K562 (cell line): ENCODE measurements at regions not wholly inside any gene's neighbourhood (a gene's known extent, or its start where the extent isn't known, plus 50 kb on each side); places are given as distances from the start of the nearest gene placed in this dataset.

Experiments
- ATAC-seq: fragments of 200-7000 bp; cut with Tn5 transposase; 3 replicates; pipeline ENCODE4 v1.9.1; 2020; ENCODE audit warnings: moderate library complexity
- BruUV-seq: library from RNA; stranded (reverse); fragments of 400-500 nt; replicated peaks from 2 replicates; lab custom pipeline; 2021; lab: Mats Ljungman, UMichigan
- CTCF ChIA-PET: fragments of 300-600 bp; formaldehyde crosslinking; extraction: SDS; loops from one replicate; lab custom pipeline; 2021; ENCODE audit warnings: low intra/inter-chr PET ratio; lab: Yijun Ruan, JAX
- POLR2A ChIA-PET: fragments of 300-600, 350-650 bp; sonication (Branson Sonifier 250); formaldehyde crosslinking; extraction: SDS; loops from one replicate; lab custom pipeline; 2021; ENCODE audit warnings: antibody characterized with exemption, inconsistent platforms; lab: Yijun Ruan, JAX
- DNase-seq, 4 experiments: peaks; one replicate each; pipeline versions ENCODE4 v3.0.0 to v3.0.0-alpha.2; 2011 to 2018; ENCODE audit warnings: low spot score in 3 of 4, mixed read lengths in 3 of 4; ENCODE audit errors: extremely low read depth in 1 of 4
- FAIRE-seq: peaks from 2 replicates; lab custom pipeline; 2011; peaks lifted over from hg19 to GRCh38; lab: Jason Lieb, UNC
- H2AFZ ChIP-seq: 2 replicates; pipeline ENCODE4 v1.6.0; 2011; ENCODE audit warnings: low read depth, low read length, control low read depth, inconsistent platforms
- H3K27ac ChIP-seq: fragments of 200-600 bp; 3 replicates; pipeline ENCODE4 v1.8.0; 2011; ENCODE audit warnings: low read depth, mild to moderate bottlenecking, control low read depth, inconsistent platforms, low read length, moderate library complexity, mixed read lengths; ENCODE audit errors: extremely low read depth
- H3K27me3 ChIP-seq, 2 experiments: fragments of 300-600 bp in 1 of 2; 2 replicates in 1 of 2; 3 replicates in 1 of 2; pipeline versions ENCODE4 v1.6.0 to v1.8.0; 2011; ENCODE audit warnings: inconsistent platforms in 2 of 2, low read length in 2 of 2, mild to moderate bottlenecking in 1 of 2, mixed read lengths in 1 of 2, moderate library complexity in 1 of 2; ENCODE audit not compliant: control insufficient read depth in 2 of 2, insufficient read depth in 2 of 2
- H3K36me3 ChIP-seq: fragments of 300-600 bp; 3 replicates; pipeline ENCODE4 v1.8.0; 2011; ENCODE audit warnings: mild to moderate bottlenecking, low read length, inconsistent platforms; ENCODE audit not compliant: control insufficient read depth, insufficient read depth
- H3K4me1 ChIP-seq, 2 experiments: fragments of 200-600 bp in 1 of 2; replicated peaks in 1 of 2; 2 replicates in 1 of 2; 3 replicates in 1 of 2; pipeline versions ENCODE4 v1.5.1 to v1.8.0; 2011; ENCODE audit warnings: inconsistent platforms in 2 of 2, low read length in 2 of 2, mild to moderate bottlenecking in 1 of 2, mixed read lengths in 1 of 2, moderate library complexity in 1 of 2; ENCODE audit not compliant: control insufficient read depth in 2 of 2, insufficient read depth in 2 of 2
- H3K4me2 ChIP-seq: 2 replicates; pipeline ENCODE4 v1.6.1; 2011; ENCODE audit warnings: low read length, control low read depth, inconsistent platforms, mixed read lengths; ENCODE audit not compliant: insufficient read depth
- H3K4me3 ChIP-seq: fragments of 200-600 bp; sonication (generic), shearing (Covaris generic); 2 replicates; pipeline ENCODE4 v1.5.1; 2016; ENCODE audit warnings: control low read depth, inconsistent platforms
- H3K79me2 ChIP-seq: fragments of 200-600 bp; 3 replicates; pipeline ENCODE4 v1.8.0; 2011; ENCODE audit warnings: low read length, inconsistent platforms; ENCODE audit not compliant: control insufficient read depth, insufficient read depth
- H3K9ac ChIP-seq, 2 experiments: 2 replicates each; pipeline versions ENCODE4 v1.6.0 to v1.6.1; 2011; ENCODE audit warnings: low read depth in 2 of 2, low read length in 2 of 2, control low read depth in 1 of 2, inconsistent platforms in 1 of 2, mild to moderate bottlenecking in 1 of 2, mixed read lengths in 1 of 2; ENCODE audit not compliant: insufficient read depth in 1 of 2
- H3K9me1 ChIP-seq: one replicate; pipeline ENCODE4 v1.6.0; 2011; ENCODE audit warnings: inconsistent platforms, mild to moderate bottlenecking, low read length, moderate library complexity; ENCODE audit not compliant: control insufficient read depth, insufficient read depth
- H3K9me3 ChIP-seq: replicated peaks from 2 replicates; pipeline ENCODE4 v1.5.1; 2011; ENCODE audit warnings: low read depth, low read length, inconsistent platforms; ENCODE audit not compliant: control insufficient read depth, insufficient read depth
- H4K20me1 ChIP-seq: replicated peaks from 2 replicates; pipeline ENCODE4 v1.6.1; 2011; ENCODE audit warnings: low read length, inconsistent platforms, mixed read lengths; ENCODE audit not compliant: control insufficient read depth, insufficient read depth
- DDX20 ChIP-seq: fragments of 450-650 bp; IDR thresholded peaks from 2 replicates; pipeline ENCODE4 v1.6.1; 2016; ENCODE audit warnings: missing genetic modification characterization, low read depth, mild to moderate bottlenecking, missing compliant biosample characterization, moderate library complexity
- HNRNPLL ChIP-seq: fragments of 200-400 bp; formaldehyde crosslinking; IDR thresholded peaks from 2 replicates; pipeline ENCODE4 v1.6.1; 2017; ENCODE audit warnings: low read length, low read depth, mild to moderate bottlenecking; ENCODE audit not compliant: poor library complexity, severe bottlenecking
- MAFG ChIP-seq: fragments of 450-650 bp; conservative IDR thresholded peaks from 2 replicates; pipeline ENCODE4 v1.6.1; 2016; ENCODE audit warnings: missing genetic modification characterization, missing compliant biosample characterization
- NFATC3 ChIP-seq: fragments of 450-650 bp; IDR thresholded peaks from 2 replicates; pipeline ENCODE4 v1.6.1; 2017; ENCODE audit warnings: mild to moderate bottlenecking
- NR3C1 ChIP-seq: sonication (generic); formaldehyde crosslinking; IDR thresholded peaks from 2 replicates; pipeline ENCODE4 v1.8.1; 2022; ENCODE audit warnings: missing genetic modification reagents
- POLR2B ChIP-seq: fragments of 450-650 bp; IDR thresholded peaks from 2 replicates; pipeline ENCODE4 v1.6.1; 2018; ENCODE audit warnings: low read depth; ENCODE audit not compliant: partially characterized antibody
- RUNX1 ChIP-seq: sonication (generic); IDR thresholded peaks from 2 replicates; pipeline ENCODE4 v1.6.1; 2016; ENCODE audit warnings: antibody characterized with exemption, low read depth
- SETDB1 ChIP-seq: IDR thresholded peaks from one replicate; pipeline ENCODE4 v1.6.1; 2012; ENCODE audit warnings: low read length, control low read depth, inconsistent platforms
- TFAP4 ChIP-seq: sonication (generic); formaldehyde crosslinking; IDR thresholded peaks from 2 replicates; pipeline ENCODE4 v1.8.0; 2022; ENCODE audit warnings: missing genetic modification reagents, mild to moderate bottlenecking, moderate library complexity, borderline replicate concordance
- ZBTB2 ChIP-seq: fragments of 450-650 bp; IDR thresholded peaks from 2 replicates; pipeline ENCODE4 v1.6.1; 2016; ENCODE audit warnings: antibody characterized with exemption
- ZNF263 ChIP-seq: sonication (generic); formaldehyde crosslinking; IDR thresholded peaks from 2 replicates; pipeline ENCODE4 v1.8.0; 2022; ENCODE audit warnings: mild to moderate bottlenecking, missing genetic modification reagents, borderline replicate concordance
- ZNF280A ChIP-seq: fragments of 450-650 bp; IDR thresholded peaks from 2 replicates; pipeline ENCODE4 v1.6.1; 2018; ENCODE audit warnings: mild to moderate bottlenecking, low read depth; ENCODE audit not compliant: partially characterized antibody
- ZNF436 ChIP-seq: fragments of 250-450, 450-650 bp; sonication (Bioruptor Pico); formaldehyde crosslinking; IDR thresholded peaks from 2 replicates; pipeline ENCODE4 v1.7.0; 2020; ENCODE audit warnings: mild to moderate bottlenecking
- WGBS: fragments of 100-300 bp; shearing (Covaris generic); methylation state at CpG from one replicate; pipeline ENCODE4 v1.1.6; 2016; ENCODE audit warnings: low coverage, mixed read lengths; ENCODE audit not compliant: insufficient coverage; ENCODE audit errors: missing lambda C conversion rate; 5-methylcytosine and 5-hydroxymethylcytosine counted together
- in situ Hi-C: fragments of 300-500 bp; cut with MboI; formaldehyde crosslinking; loops from 4 replicates; pipeline ENCODE4 v1.15.0; 2018; ENCODE audit warnings: inconsistent platforms, mixed read lengths
- intact Hi-C: fragments of 100-400 bp; cut with micrococcal nuclease; formaldehyde crosslinking; loops from 2 replicates; pipeline ENCODE4 v1.14.2; 2022
- TF ChIP-seq, protein P1 (sequence below): sonication (generic); formaldehyde crosslinking; IDR thresholded peaks from 2 replicates; pipeline ENCODE4 v1.8.0; 2022; ENCODE audit warnings: missing genetic modification reagents, mild to moderate bottlenecking, borderline replicate concordance
- TF ChIP-seq, protein P2 (sequence below): sonication (generic); formaldehyde crosslinking; IDR thresholded peaks from 2 replicates; pipeline ENCODE4 v1.8.1; 2022; ENCODE audit warnings: missing genetic modification reagents

- no peaks in the 10 kb centered on the region for H3K9me1 ChIP-seq
- FAIRE-seq = no peak
- no peak overlapping the region for H3K4me3 ChIP-seq
- no TSS peak for BruUV-seq
- no peaks in the 10 kb centered on the region for H4K20me1 ChIP-seq
- no CpG with 5 or more reads among the region's 1 CpG for WGBS
- in situ Hi-C loops = no loop called here
- POLR2A ChIA-PET = no interaction called here
- no peak for DNase-seq
- H3K27ac ChIP-seq = no peak overlapping the region
- H3K4me2 ChIP-seq = no peak overlapping the region
- CTCF ChIA-PET = no interaction called here
- H3K9me3 ChIP-seq = no peaks in the 10 kb centered on the region
- intact Hi-C loops = no loop called here
- no peaks in the 10 kb centered on the region for H3K79me2 ChIP-seq
- H3K27me3 ChIP-seq = no peaks in the 10 kb centered on the region
- H3K4me1 ChIP-seq = no peaks in the 10 kb centered on the region
- no peak overlapping the region for H2AFZ ChIP-seq
- no peak overlapping the region for H3K9ac ChIP-seq
- ATAC-seq = no peak
- no peaks in the 10 kb centered on the region for H3K36me3 ChIP-seq
- TF ChIP-seq POLR2B (no peak), NR3C1 (CRISPR knock-in tag) (no peak), ZBTB2 (no peak), ZNF436 (no peak), DDX20 (tag) (no peak), ZNF263 (CRISPR knock-in tag) (no peak), MAFG (tag) (no peak), RUNX1 (no peak), HNRNPLL (no peak), SETDB1 (no peak), ZNF280A (no peak), TFAP4 (CRISPR knock-in tag) (no peak), NFATC3 (no peak)
- TF ChIP-seq, protein P1, sequence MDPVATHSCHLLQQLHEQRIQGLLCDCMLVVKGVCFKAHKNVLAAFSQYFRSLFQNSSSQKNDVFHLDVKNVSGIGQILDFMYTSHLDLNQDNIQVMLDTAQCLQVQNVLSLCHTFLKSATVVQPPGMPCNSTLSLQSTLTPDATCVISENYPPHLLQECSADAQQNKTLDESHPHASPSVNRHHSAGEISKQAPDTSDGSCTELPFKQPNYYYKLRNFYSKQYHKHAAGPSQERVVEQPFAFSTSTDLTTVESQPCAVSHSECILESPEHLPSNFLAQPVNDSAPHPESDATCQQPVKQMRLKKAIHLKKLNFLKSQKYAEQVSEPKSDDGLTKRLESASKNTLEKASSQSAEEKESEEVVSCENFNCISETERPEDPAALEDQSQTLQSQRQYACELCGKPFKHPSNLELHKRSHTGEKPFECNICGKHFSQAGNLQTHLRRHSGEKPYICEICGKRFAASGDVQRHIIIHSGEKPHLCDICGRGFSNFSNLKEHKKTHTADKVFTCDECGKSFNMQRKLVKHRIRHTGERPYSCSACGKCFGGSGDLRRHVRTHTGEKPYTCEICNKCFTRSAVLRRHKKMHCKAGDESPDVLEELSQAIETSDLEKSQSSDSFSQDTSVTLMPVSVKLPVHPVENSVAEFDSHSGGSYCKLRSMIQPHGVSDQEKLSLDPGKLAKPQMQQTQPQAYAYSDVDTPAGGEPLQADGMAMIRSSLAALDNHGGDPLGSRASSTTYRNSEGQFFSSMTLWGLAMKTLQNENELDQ (CRISPR knock-in tag) = no peak
- TF ChIP-seq, protein P2, sequence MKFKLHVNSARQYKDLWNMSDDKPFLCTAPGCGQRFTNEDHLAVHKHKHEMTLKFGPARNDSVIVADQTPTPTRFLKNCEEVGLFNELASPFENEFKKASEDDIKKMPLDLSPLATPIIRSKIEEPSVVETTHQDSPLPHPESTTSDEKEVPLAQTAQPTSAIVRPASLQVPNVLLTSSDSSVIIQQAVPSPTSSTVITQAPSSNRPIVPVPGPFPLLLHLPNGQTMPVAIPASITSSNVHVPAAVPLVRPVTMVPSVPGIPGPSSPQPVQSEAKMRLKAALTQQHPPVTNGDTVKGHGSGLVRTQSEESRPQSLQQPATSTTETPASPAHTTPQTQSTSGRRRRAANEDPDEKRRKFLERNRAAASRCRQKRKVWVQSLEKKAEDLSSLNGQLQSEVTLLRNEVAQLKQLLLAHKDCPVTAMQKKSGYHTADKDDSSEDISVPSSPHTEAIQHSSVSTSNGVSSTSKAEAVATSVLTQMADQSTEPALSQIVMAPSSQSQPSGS (CRISPR knock-in tag) = no peak
Measured at GRCh38 chr4:160631044-160631443, 1528.2 kb downstream of the RAPGEF2 start.
